WI38 (cell line): ENCODE measurements at regions not wholly inside any gene's neighbourhood (a gene's known extent, or its start where the extent isn't known, plus 50 kb on each side); places are given as distances from the start of the nearest gene placed in this dataset.

ENCODE experiments used
- H3K4me3 ChIP-seq: 2 replicates; pipeline ENCODE4 v1.5.1; 2011; ENCODE audit warnings: low read depth, mild to moderate bottlenecking, control low read depth, low read length
- TF ChIP-seq, protein P1 (sequence below): IDR thresholded peaks from 2 replicates; pipeline ENCODE4 v1.5.1; 2012; ENCODE audit warnings: low read depth, mild to moderate bottlenecking, control low read depth, low read length

DNA sequence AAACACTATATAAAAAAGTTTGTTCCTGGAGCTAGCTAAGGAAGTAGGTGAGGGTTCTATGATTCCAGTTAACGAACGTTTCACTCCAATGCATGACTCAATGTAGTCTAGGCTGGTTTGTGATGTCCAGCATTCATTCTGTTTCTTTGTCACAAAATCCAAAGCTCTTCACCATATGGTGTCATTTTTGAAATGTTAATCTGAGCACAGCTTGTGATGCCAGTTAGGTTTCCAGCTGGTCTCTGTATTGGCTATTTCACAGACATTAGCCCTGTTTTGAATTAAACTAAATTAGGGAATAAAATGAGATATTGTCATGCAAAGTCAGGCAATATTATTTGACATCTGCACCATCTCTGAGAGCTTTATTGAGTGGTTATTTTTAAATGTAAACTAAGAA lies 159.4 kb downstream of the RBM43 start:
- TF ChIP-seq, protein P1, sequence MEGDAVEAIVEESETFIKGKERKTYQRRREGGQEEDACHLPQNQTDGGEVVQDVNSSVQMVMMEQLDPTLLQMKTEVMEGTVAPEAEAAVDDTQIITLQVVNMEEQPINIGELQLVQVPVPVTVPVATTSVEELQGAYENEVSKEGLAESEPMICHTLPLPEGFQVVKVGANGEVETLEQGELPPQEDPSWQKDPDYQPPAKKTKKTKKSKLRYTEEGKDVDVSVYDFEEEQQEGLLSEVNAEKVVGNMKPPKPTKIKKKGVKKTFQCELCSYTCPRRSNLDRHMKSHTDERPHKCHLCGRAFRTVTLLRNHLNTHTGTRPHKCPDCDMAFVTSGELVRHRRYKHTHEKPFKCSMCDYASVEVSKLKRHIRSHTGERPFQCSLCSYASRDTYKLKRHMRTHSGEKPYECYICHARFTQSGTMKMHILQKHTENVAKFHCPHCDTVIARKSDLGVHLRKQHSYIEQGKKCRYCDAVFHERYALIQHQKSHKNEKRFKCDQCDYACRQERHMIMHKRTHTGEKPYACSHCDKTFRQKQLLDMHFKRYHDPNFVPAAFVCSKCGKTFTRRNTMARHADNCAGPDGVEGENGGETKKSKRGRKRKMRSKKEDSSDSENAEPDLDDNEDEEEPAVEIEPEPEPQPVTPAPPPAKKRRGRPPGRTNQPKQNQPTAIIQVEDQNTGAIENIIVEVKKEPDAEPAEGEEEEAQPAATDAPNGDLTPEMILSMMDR = no peak
- no peak overlapping the region for H3K4me3 ChIP-seq

DNA sequence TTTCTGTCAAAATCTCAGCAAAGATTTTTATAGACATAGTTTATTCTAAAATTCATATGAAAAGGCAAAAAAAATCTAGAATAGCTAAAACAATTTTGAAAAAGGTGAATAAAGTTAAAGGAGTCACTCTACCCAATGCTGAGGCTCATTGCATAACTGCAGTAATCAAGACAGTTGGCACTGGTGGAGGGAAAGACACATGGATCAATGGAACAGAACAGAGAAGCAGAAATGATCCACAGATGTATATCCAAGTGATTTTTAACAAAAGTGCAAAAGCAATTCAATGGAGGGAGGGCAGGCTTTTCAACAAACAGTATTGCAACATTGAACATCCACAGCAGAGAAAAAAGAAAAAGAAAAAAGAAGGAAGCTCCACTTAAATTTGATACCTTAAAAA lies 162.8 kb downstream of the RBM43 start:
- TF ChIP-seq, protein P1 = no peak

DNA sequence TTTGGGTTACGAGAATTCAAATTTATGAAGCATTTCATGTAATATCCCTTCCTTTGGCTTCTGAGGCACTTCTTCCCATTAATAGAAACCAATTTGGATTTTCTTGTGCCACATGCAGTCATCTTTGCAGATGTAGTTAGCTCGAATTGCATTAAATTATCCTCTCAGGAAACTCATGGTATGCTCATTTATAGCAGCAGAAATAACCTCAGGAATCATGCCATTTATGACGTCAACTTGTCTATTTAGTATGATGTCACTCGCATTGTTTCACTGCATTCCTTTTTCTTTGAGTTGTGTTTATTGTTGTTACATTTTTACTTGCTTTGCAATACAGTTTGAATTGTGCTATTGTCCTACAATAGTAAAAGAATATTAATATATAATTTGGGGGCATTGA lies 163.8 kb downstream of the RBM43 start:
- H3K4me3 ChIP-seq = no peak overlapping the region
- TF ChIP-seq, protein P1 = no peak

More for the DNA sequence above, 162.8 kb downstream of the RBM43 start:
- no peak overlapping the region for H3K4me3 ChIP-seq

DNA sequence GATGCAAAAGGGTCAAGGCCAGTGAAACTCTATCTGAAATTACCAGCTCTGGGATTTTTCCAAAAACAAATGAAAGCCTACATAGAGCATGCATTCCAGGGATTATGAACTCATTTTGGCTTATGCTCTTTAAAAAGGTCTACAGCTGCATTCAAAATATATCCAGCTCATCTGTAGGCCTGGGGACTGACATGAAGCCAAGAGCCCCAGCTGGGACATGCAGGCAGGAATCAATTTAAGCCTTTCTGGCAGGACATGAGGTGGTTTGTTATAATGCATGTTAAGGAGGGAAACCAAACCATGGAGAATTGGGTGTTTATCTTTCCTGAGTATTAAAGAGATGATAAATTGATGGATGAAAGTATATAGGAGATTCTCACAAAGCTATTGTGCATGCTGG lies 164.5 kb downstream of the RBM43 start:
- TF ChIP-seq, protein P1 = no peak
- H3K4me3 ChIP-seq = no peak overlapping the region

DNA sequence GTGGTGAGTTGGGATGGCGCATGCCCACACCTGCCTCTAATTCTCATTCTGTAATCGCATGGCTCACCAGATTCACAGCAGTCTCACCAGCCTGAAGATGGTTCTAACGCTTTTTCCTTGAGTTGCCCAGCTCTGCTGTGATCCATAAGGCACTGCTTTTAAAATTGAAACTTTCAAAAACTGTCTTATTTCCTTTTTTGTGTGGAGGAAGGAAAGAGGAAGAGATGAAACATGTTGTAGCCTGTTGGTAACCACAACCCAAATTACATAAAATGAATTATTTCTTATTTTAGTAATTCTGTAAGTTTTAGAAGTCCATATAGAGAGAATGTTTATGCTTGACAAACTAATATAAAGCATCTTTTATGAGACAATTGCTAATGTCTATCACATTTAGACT lies 165.4 kb downstream of the RBM43 start:
- TF ChIP-seq, protein P1 = no peak
- H3K4me3 ChIP-seq = no peak overlapping the region

DNA sequence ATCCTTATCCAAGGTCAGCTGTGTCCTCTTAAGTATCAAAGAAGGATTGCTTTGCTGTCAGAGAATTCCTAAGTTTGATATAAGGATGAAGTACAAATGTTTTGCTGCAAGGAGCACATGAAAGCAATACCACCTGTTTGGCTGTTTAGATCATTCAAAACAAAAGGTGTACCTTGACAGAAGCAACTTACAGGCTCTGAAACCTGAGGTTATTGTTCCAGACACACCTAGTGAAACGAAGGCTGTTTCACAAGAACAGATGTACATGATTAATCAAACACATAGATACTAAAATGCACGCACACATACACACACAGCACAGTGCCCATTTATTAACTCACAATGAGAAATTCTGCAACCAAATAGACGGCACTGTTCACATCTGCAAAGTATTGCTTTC lies 166.2 kb downstream of the RBM43 start:
- TF ChIP-seq, protein P1 = no peak
- no peak overlapping the region for H3K4me3 ChIP-seq

DNA sequence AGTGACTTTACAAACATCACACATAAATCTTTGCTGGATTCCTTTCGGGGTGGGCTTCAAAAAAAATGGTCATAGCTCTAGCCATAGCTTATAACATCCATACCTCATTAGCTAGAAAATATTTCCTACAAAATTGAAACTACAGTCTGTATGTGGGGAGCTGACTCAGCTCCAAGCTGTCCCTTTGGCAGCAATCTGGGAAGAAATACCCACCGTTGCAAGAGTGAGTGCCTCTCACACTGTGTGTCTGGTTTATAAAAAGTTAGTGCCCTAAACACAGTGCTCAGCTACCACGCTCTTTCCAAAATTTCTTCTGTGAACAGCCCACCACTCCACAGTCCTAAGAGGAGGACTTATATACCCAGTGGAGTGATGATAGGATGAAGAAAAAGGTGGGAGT lies 170.1 kb downstream of the RBM43 start:
- TF ChIP-seq, protein P1 = no peak
- no peak overlapping the region for H3K4me3 ChIP-seq
